ENCODE measurements at regions not wholly inside any gene's neighbourhood (a gene's known extent, or its start where the extent isn't known, plus 50 kb on each side); places are given as distances from the start of the nearest gene placed in this dataset.

DNA sequence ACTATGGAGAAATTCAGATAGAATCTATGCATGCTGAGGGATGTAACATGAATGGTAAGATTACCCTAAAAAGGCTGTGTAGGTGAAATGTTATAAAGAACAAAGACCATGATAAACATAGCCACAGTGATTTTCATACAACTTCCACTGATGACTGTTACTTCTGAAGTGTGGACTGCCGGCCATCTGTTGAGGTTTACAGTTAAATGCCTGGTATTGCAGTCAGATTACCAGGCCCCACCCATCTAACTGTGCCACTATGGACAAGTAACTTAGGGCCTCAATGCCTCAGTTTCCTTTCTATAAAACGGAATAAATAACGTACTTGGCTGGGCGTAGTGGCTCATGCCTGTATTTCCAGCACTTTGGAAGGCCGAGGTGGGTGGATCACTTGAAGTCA is 395.6 kb downstream of the KLF12 start:
- no peak overlapping the region for H3K4me3 ChIP-seq
- H3K9ac ChIP-seq (ENCODE audit: insufficient read length), result no peak overlapping the region
- H3K27ac ChIP-seq, result no peak overlapping the region
- H3K36me3 ChIP-seq (ENCODE audit: insufficient read depth, low read length), result no peaks in the 10 kb centered on the region
- H3K9me3 ChIP-seq (ENCODE audit: low read depth, low read length), result no peaks in the 10 kb centered on the region
- no peak for DNase-seq (ENCODE audit: low read depth, low spot score)
- TF ChIP-seq FOXP2 (optimal IDR thresholded peaks at IDR 0.05; ENCODE audit: control extremely low read depth, extremely low read length, insufficient read depth), result no peak
- TF ChIP-seq POLR2AphosphoS5 (IDR thresholded peaks at IDR 0.05; ENCODE audit: borderline replicate concordance, low read depth, low read length), result no peak
- TF ChIP-seq EZH2 (IDR thresholded peaks at IDR 0.05), result no peak

GRCh38 chr13:73737214-73737613 is 397.0 kb downstream of the KLF12 start:
- DNase-seq (ENCODE audit: low read depth, low spot score), result no peak
- Histone ChIP-seq H3K36me3 (ENCODE audit: insufficient read depth, low read length) (no peaks in the 10 kb centered on the region), H3K9me3 (ENCODE audit: low read depth, low read length) (no peaks in the 10 kb centered on the region), H3K4me3 (no peak overlapping the region), H3K9ac (ENCODE audit: insufficient read length) (no peak overlapping the region), H3K27ac (no peak overlapping the region)
- TF ChIP-seq POLR2AphosphoS5 (IDR thresholded peaks at IDR 0.05; ENCODE audit: borderline replicate concordance, low read depth, low read length), result no peak
- no peak for TF ChIP-seq EZH2 (IDR thresholded peaks at IDR 0.05)
- no peak for TF ChIP-seq FOXP2 (optimal IDR thresholded peaks at IDR 0.05; ENCODE audit: control extremely low read depth, extremely low read length, insufficient read depth)

- Histone ChIP-seq H3K4me3 (no peak overlapping the region), H3K36me3 (ENCODE audit: insufficient read depth, low read length) (no peaks in the 10 kb centered on the region), H3K9me3 (ENCODE audit: low read depth, low read length) (no peaks in the 10 kb centered on the region), H3K27ac (no peak overlapping the region), H3K9ac (ENCODE audit: insufficient read length) (no peak overlapping the region)
- TF ChIP-seq POLR2AphosphoS5 (IDR thresholded peaks at IDR 0.05; ENCODE audit: borderline replicate concordance, low read depth, low read length) (no peak), FOXP2 (optimal IDR thresholded peaks at IDR 0.05; ENCODE audit: control extremely low read depth, extremely low read length, insufficient read depth) (no peak), EZH2 (IDR thresholded peaks at IDR 0.05) (no peak)
- no peak for DNase-seq (ENCODE audit: low read depth, low spot score)
These were observed 400.5 kb downstream of the KLF12 start for GRCh38 chr13:73733706-73734105.

GRCh38 chr13:73732350-73732749 is 401.9 kb downstream of the KLF12 start:
- H3K36me3 ChIP-seq (ENCODE audit: insufficient read depth, low read length), result no peaks in the 10 kb centered on the region
- no peak for DNase-seq (ENCODE audit: low read depth, low spot score)
- H3K9ac ChIP-seq (ENCODE audit: insufficient read length), result no peak overlapping the region
- TF ChIP-seq EZH2 (IDR thresholded peaks at IDR 0.05), result no peak
- H3K27ac ChIP-seq, result no peak overlapping the region
- no peaks in the 10 kb centered on the region for H3K9me3 ChIP-seq (ENCODE audit: low read depth, low read length)
- H3K4me3 ChIP-seq, result no peak overlapping the region

DNA sequence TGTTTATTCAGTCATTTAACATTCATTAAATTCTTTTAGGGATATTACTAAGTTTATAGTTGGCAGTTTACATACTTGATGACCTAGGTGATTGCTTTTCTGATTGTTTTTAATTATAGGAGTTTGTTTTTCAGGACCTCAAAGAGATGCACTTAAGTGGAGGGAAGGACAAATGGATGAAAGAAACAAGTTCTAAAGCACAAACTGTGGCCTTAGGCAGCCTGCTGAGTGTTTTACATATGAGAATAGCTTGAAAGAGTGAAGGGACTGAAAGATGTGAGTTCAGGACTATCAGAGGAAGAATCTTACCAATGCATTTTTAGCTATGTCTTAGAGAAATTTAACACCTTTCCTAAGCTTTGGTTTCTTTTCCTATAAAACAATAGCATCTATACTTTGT is 402.6 kb downstream of the KLF12 start:
- no peak for TF ChIP-seq FOXP2 (optimal IDR thresholded peaks at IDR 0.05; ENCODE audit: control extremely low read depth, extremely low read length, insufficient read depth)
- no peak for TF ChIP-seq POLR2AphosphoS5 (IDR thresholded peaks at IDR 0.05; ENCODE audit: borderline replicate concordance, low read depth, low read length)
- TF ChIP-seq EZH2 (IDR thresholded peaks at IDR 0.05), result no peak
- Histone ChIP-seq H3K9me3 (ENCODE audit: low read depth, low read length) (no peaks in the 10 kb centered on the region), H3K4me3 (no peak overlapping the region), H3K27ac (no peak overlapping the region), H3K36me3 (ENCODE audit: insufficient read depth, low read length) (no peaks in the 10 kb centered on the region), H3K9ac (ENCODE audit: insufficient read length) (no peak overlapping the region)
- DNase-seq (ENCODE audit: low read depth, low spot score), result no peak

- Histone ChIP-seq H3K27ac (no peak overlapping the region), H3K9me3 (ENCODE audit: low read depth, low read length) (no peaks in the 10 kb centered on the region)
- no peak for TF ChIP-seq FOXP2 (optimal IDR thresholded peaks at IDR 0.05; ENCODE audit: control extremely low read depth, extremely low read length, insufficient read depth)
- TF ChIP-seq POLR2AphosphoS5 (IDR thresholded peaks at IDR 0.05; ENCODE audit: borderline replicate concordance, low read depth, low read length), result no peak
- no peak for TF ChIP-seq EZH2 (IDR thresholded peaks at IDR 0.05)
These were observed 404.2 kb downstream of the KLF12 start for GRCh38 chr13:73730014-73730413.

GRCh38 chr13:73729046-73729445 is 405.2 kb downstream of the KLF12 start:
- TF ChIP-seq FOXP2 (optimal IDR thresholded peaks at IDR 0.05; ENCODE audit: control extremely low read depth, extremely low read length, insufficient read depth) (no peak), EZH2 (IDR thresholded peaks at IDR 0.05) (no peak), POLR2AphosphoS5 (IDR thresholded peaks at IDR 0.05; ENCODE audit: borderline replicate concordance, low read depth, low read length) (no peak)
- Histone ChIP-seq H3K9ac (ENCODE audit: insufficient read length) (no peak overlapping the region), H3K36me3 (ENCODE audit: insufficient read depth, low read length) (no peaks in the 10 kb centered on the region), H3K9me3 (ENCODE audit: low read depth, low read length) (no peaks in the 10 kb centered on the region), H3K27ac (no peak overlapping the region), H3K4me3 (no peak overlapping the region)
- no peak for DNase-seq (ENCODE audit: low read depth, low spot score)

More at GRCh38 chr13:73730014-73730413, 404.2 kb downstream of the KLF12 start:
- DNase-seq (ENCODE audit: low read depth, low spot score), result no peak
- no peak overlapping the region for H3K9ac ChIP-seq (ENCODE audit: insufficient read length)
- H3K36me3 ChIP-seq (ENCODE audit: insufficient read depth, low read length), result no peaks in the 10 kb centered on the region
- H3K4me3 ChIP-seq, result no peak overlapping the region

DNA sequence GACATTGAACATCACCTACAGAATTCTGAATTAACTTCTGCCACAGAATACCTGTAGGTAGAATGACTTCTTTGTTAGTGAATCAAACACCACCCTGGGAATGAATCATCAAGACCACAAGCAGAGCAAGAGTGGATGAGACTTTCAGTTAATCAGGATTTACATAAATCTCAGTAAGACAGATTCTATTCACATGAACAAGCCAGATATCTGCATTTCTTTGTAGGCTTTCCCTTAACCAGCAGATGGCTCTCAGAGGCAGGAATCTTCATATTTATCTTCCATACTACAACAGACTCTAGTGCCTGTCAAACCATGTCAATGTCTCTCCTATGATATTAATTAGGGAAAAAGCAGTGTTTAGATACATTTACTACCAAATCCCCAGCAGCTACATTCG is 412.1 kb downstream of the KLF12 start:
- Histone ChIP-seq H3K36me3 (ENCODE audit: insufficient read depth, low read length) (no peaks in the 10 kb centered on the region), H3K9ac (ENCODE audit: insufficient read length) (no peak overlapping the region), H3K9me3 (ENCODE audit: low read depth, low read length) (no peaks in the 10 kb centered on the region), H3K4me3 (no peak overlapping the region), H3K27ac (no peak overlapping the region)
- no peak for TF ChIP-seq POLR2AphosphoS5 (IDR thresholded peaks at IDR 0.05; ENCODE audit: borderline replicate concordance, low read depth, low read length)
- TF ChIP-seq FOXP2 (optimal IDR thresholded peaks at IDR 0.05; ENCODE audit: control extremely low read depth, extremely low read length, insufficient read depth), result no peak
- no peak for TF ChIP-seq EZH2 (IDR thresholded peaks at IDR 0.05)
- DNase-seq (ENCODE audit: low read depth, low spot score), result peak; percentile 32

- no peak overlapping the region for H3K9ac ChIP-seq (ENCODE audit: insufficient read length)
- H3K4me3 ChIP-seq, result no peak overlapping the region
- no peak for DNase-seq (ENCODE audit: low read depth, low spot score)
- no peak overlapping the region for H3K27ac ChIP-seq
- H3K36me3 ChIP-seq (ENCODE audit: insufficient read depth, low read length), result no peaks in the 10 kb centered on the region
- H3K9me3 ChIP-seq (ENCODE audit: low read depth, low read length), result no peaks in the 10 kb centered on the region
- no peak for TF ChIP-seq EZH2 (IDR thresholded peaks at IDR 0.05)
- no peak for TF ChIP-seq POLR2AphosphoS5 (IDR thresholded peaks at IDR 0.05; ENCODE audit: borderline replicate concordance, low read depth, low read length)
- no peak for TF ChIP-seq FOXP2 (optimal IDR thresholded peaks at IDR 0.05; ENCODE audit: control extremely low read depth, extremely low read length, insufficient read depth)
These were observed 412.6 kb downstream of the KLF12 start for GRCh38 chr13:73721571-73721970.

All from SK-N-MC (cell line).